ENCODE measurements at regions not wholly inside any gene's neighbourhood (a gene's known extent, or its start where the extent isn't known, plus 50 kb on each side); places are given as distances from the start of the nearest gene placed in this dataset.

DNA sequence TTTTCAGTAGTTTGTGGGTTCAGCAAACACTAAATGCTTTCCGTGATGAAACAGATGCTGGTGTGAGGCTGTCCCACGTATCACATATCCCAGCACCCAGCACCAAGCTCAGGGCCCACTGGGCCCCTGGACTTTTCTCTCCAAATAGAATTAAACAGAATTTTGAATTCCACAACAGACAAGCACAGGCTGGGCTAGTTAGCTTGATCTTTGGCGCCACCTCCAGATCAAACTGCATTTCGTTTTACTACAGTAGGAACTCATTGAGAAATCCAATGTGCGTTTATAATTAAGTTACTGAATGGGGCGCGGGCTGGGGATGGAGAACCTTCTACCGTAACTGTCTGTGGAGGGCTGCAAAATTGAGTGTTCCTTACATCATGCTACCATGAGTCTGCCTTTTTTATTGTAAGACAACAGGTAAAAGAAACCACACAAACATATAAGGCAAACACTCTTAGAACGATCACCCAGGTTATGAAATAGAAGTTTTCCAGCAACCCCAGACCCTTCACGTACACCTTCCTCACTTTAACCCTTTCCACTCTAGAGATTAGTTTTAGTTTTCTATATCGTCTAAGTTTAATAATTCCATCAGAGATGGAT, 107.8 kb downstream of the ZFP64 start:
- intact Hi-C loops (cut with micrococcal nuclease), result no loop called here
- DNase-seq, result peak in 1 of 3 donors; percentile 8
- H3K4me1 Mint-ChIP-seq, result no peaks in the 10 kb centered on the region
- H3K4me3 Mint-ChIP-seq, result no peak overlapping the region
- no peaks in the 10 kb centered on the region for H3K79me2 ChIP-seq (ENCODE audit: insufficient read depth, low read length)
- peaks cover 0 to 2% (median 1%) of the 10 kb centered on the region in 3 donors for H3K27me3 Mint-ChIP-seq (ENCODE audit: low read depth in 3 of 3)
- H3K4me3 ChIP-seq (replicated peaks in 1 of 3; ENCODE audit: low read depth in 2 of 3, low read length in 3 of 3), result no peak overlapping the region
- no peak overlapping the region for H3K27ac ChIP-seq (ENCODE audit: low read depth in 1 of 2, low read length in 2 of 2)
- H3K4me2 ChIP-seq (replicated peaks; ENCODE audit: extremely low read depth, low read length, poor library complexity, severe bottlenecking), result no peak overlapping the region
- no peaks in the 10 kb centered on the region for H3K27me3 ChIP-seq (ENCODE audit: control insufficient read depth in 2 of 2, insufficient read depth in 2 of 2, low read length in 2 of 2)
- H3K9me3 ChIP-seq (replicated peaks in 1 of 2; ENCODE audit: control insufficient read depth in 1 of 2, insufficient read depth in 1 of 2, low read length in 2 of 2), result peaks cover 10 to 14% of the 10 kb centered on the region in 2 donors
- no peak overlapping the region for H3K27ac Mint-ChIP-seq
- peak; percentile 27 for TF ChIP-seq CTCF (IDR thresholded peaks at IDR 0.05)
- H3K4me1 ChIP-seq (ENCODE audit: control insufficient read depth in 1 of 2, insufficient read depth in 2 of 2, low read length in 2 of 2), result no peaks in the 10 kb centered on the region
- H3K36me3 ChIP-seq (replicated peaks in 1 of 2; ENCODE audit: control insufficient read depth in 1 of 2, insufficient read depth in 2 of 2, low read length in 2 of 2), result no peaks in the 10 kb centered on the region
- H3K36me3 Mint-ChIP-seq, result peaks cover 11 to 19% of the 10 kb centered on the region in 2 donors
- H3K9ac ChIP-seq (ENCODE audit: insufficient read depth, low read length, poor library complexity, severe bottlenecking), result no peak overlapping the region
- H3K9me3 Mint-ChIP-seq, result peaks cover 5 to 27% (median 21%) of the 10 kb centered on the region in 7 donors
- no peaks in the 10 kb centered on the region for H4K20me1 ChIP-seq (ENCODE audit: insufficient read depth, low read length)
- H2AFZ ChIP-seq (ENCODE audit: insufficient read depth, low read depth, low read length, poor library complexity, severe bottlenecking), result no peak overlapping the region
- 67% methylated on average over 3 of the region's 11 CpGs for WGBS (ENCODE audit: insufficient coverage)

GRCh38 chr20:52082612-52083011, 109.0 kb downstream of the ZFP64 start:
- Histone ChIP-seq H3K79me2 (ENCODE audit: insufficient read depth, low read length) (no peaks in the 10 kb centered on the region), H4K20me1 (ENCODE audit: insufficient read depth, low read length) (no peaks in the 10 kb centered on the region), H3K27me3 (ENCODE audit: control insufficient read depth in 2 of 2, insufficient read depth in 2 of 2, low read length in 2 of 2) (no peaks in the 10 kb centered on the region), H2AFZ (ENCODE audit: insufficient read depth, low read depth, low read length, poor library complexity, severe bottlenecking) (no peak overlapping the region), H3K36me3 (replicated peaks in 1 of 2; ENCODE audit: control insufficient read depth in 1 of 2, insufficient read depth in 2 of 2, low read length in 2 of 2) (no peaks in the 10 kb centered on the region), H3K27ac (ENCODE audit: low read depth in 1 of 2, low read length in 2 of 2) (no peak overlapping the region), H3K4me1 (ENCODE audit: control insufficient read depth in 1 of 2, insufficient read depth in 2 of 2, low read length in 2 of 2) (no peaks in the 10 kb centered on the region), H3K9ac (ENCODE audit: insufficient read depth, low read length, poor library complexity, severe bottlenecking) (no peak overlapping the region), H3K9me3 (replicated peaks in 1 of 2; ENCODE audit: control insufficient read depth in 1 of 2, insufficient read depth in 1 of 2, low read length in 2 of 2) (peaks cover 3 to 10% of the 10 kb centered on the region in 2 donors), H3K4me2 (replicated peaks; ENCODE audit: extremely low read depth, low read length, poor library complexity, severe bottlenecking) (no peak overlapping the region), H3K4me3 (replicated peaks in 1 of 3; ENCODE audit: low read depth in 2 of 3, low read length in 3 of 3) (no peak overlapping the region)
- H3K27ac Mint-ChIP-seq, result no peak overlapping the region
- peaks cover 3% of the 10 kb centered on the region for H3K4me1 Mint-ChIP-seq
- H3K27me3 Mint-ChIP-seq (ENCODE audit: low read depth in 3 of 3), result peaks cover 0 to 2% (median 1%) of the 10 kb centered on the region in 3 donors
- TF ChIP-seq CTCF (IDR thresholded peaks at IDR 0.05), result no peak
- DNase-seq, result no peak
- intact Hi-C loops (cut with micrococcal nuclease), result no loop called here
- H3K9me3 Mint-ChIP-seq, result peaks cover 5 to 18% (median 15%) of the 10 kb centered on the region in 7 donors
- H3K36me3 Mint-ChIP-seq, result peaks cover 7 to 10% of the 10 kb centered on the region in 2 donors
- no peak overlapping the region for H3K4me3 Mint-ChIP-seq
